ENCODE measurements at regions not wholly inside any gene's neighbourhood (a gene's known extent, or its start where the extent isn't known, plus 50 kb on each side); places are given as distances from the start of the nearest gene placed in this dataset.
"Not testable (repeated sequence)": the region's sequence is repeated elsewhere in the genome, so short reads cannot be mapped to it uniquely, and the experiment has no call there.

DNA sequence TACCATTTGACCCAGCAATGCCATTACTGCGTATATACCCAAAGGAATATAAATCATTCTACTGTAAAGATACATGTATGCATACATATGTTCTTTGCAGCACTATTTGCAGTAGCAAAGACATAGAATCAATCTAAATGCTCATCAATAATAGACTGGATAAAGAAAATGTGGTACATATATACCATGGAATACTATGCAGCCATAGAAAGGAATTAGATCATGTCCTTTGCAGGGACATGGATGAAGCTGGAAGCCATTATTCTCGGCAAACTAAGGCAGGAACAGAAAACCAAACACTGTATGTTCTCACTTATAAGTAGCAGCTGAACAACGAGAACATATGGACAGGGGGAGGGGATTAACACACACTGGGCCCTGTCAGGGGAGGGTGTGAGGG lies 54.8 kb upstream of the ZNF30 start:
- not testable (repeated sequence) for DNase-seq (ENCODE audit: low spot score)

DNA sequence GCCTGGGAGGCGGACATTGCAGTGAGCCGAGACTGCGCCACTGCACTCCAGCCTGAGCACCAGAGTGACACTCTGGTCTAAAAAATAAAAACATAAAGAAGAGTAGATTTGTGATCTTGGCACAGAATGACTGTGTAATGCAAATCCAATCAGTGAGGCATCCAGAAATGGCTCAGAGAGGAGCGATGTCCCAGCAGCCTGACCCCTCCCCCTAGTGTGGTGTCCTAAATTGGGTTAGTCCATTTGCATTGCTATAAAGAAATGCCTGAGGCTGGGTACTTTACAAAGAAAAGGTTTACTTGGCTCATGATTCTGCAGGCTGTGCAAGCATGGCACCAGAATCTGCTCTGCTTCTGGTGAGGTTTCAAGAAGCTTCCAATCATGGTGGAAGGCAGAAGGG lies 59.1 kb upstream of the ZNF30 start:
- DNase-seq (ENCODE audit: low spot score), result peak; percentile 76

DNA sequence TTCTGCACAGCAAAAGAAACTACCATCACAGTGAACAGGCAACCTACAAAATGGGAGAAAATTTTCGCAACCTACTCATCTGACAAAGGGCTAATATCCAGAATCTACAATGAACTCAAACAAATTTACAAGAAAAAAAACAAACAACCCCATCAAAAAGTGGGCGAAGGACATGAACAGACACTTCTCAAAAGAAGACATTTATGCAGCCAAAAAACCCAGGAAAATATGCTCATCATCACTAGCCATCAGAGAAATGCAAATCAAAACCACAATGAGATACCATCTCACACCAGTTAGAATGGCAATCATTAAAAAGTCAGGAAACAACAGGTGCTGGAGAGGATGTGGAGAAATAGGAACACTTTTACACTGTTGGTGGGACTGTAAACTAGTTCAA lies 61.5 kb upstream of the ZNF30 start:
- DNase-seq (ENCODE audit: low spot score), result not testable (repeated sequence)

DNA sequence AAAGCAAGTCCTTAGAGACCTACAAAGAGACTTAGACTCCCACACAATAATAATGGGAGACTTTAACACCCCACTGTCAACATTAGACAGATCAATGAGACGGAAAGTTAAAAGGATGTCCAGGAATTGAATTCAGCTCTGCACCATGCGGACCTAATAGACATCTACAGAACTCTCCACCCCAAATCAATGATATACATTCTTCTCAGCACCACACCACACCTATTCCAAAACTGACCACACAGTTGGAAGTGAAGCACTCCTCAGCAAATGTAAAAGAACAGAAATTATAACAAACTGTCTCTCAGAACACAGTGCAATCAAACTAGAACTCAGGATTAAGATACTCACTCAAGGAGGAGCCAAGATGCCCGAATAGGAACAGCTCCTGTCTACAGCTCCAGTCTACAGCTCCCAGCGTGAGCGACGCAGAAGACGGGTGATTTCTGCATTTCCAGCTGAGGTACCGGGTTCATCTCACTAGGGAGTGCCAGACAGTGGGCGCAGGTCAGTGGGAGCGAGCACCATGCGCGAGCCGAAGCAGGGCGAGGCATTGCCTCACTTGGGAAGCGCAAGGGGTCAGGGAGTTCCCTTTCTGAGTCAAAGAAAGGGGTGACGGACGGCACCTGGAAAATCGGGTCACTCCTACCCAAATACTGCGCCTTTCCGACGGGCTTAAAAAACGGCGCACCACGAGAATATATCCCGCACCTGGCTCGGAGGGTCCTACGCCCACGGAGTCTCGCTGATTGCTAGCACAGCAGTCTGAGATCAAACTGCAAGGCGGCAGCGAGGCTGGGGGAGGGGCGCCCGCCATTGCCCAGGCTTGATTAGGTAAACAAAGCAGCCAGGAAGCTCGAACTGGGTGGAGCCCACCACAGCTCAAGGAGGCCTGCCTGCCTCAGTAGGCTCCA lies 66.6 kb upstream of the ZNF30 start:
- not testable (repeated sequence) for DNase-seq (ENCODE audit: low spot score)

DNA sequence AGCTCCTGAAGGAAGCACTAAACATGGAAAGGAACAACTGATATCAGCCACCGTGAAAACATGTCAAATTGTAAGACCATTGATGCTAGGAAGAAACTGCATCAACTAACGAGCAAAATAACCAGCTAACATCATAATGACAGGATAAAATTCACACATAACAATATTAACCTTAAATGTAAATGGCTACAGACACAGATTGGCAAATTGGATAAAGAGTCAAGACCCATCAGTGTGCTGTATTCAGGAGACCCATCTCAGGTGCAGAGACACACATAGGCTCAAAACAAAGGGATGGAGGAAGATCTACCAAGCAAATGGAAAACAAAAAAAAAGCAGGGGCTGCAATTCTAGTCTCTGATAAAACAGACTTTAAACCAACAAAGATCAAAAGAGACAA lies 67.4 kb upstream of the ZNF30 start:
- DNase-seq (ENCODE audit: low spot score), result not testable (repeated sequence)

DNA sequence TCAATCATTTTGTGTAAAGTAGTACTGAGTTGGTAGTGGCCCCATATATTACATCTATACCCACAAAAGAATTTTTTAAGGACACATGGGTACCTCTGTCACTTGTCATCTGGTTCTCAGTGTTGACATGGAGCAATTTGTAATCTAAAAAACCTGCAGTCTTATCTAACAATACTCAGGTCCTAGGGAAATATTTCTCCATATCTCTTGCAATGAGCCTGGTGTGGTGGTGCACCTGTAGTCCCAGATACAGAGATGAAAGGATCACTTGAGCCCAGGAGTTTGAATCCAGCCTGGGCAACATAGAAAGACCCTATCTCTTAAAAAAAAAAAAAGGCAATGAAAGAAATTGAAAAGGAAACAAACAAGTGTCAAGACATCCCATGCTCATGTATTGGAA lies 70.7 kb upstream of the ZNF30 start:
- no peak for DNase-seq (ENCODE audit: low spot score)

DNA sequence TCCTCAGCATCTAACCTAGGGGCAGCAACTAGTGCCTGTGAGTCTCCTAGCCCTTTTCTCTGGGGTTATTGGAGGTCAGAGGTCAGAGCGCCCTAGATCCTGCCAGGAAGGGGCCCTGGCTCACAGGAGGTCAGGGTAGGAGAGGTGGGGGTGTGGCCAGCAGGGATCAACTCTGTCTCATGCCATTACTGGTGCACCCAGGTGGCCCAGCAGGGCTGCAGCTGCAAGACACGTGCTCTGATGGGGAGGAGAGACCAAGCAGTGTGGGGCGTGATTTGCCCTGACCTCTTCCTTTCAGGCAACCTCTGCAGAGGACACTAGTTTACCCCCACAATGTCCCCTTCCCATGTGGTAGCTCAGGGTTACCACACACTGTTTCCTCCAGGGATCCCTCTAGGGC lies 73.3 kb upstream of the ZNF30 start:
- no peak for DNase-seq (ENCODE audit: low spot score)

DNA sequence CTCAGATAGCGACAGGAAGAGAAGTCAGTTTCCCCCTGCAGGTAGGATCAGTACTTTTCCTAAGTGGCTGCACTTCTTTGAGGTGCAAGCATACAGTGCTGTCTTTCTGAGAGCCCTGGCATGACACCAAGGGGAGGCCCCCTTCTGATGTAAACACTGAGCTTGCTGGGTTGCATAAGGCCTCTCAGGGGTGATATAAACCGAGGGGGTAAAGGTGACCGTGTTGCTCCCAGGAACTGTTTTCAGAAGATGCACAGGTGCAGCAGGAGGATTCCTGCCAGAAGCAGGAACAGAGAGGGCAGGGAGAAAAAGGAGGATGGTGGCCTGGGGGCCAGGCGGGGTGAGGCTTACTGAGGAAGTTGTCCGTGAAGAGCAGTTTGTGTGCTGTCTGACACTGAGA lies 74.0 kb upstream of the ZNF30 start:
- no peak for DNase-seq (ENCODE audit: low spot score)

DNA sequence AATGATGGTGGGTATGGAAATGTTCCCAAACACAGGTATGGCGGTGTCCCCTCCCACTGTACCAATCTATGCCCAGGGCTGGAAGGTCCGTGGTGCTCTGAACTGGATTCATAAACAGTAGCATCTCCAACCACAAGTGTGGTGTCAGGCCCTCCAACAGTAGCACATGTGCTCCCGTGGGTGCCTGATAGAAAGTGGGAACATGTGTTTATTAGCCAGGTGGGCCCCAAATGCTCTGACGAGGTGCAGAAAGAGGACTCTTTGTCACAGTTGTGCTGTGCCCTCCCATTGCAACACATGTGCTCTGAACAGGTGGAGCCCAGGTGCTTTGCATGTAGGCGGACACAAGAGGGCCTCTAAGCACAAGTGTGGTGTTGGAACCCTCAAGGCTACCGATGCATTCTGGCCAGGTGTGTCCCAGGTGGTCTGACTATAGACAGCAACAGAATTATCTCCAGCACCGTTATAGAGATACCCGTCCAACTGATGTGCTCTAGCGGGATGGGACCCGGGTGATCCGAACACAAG lies 75.4 kb upstream of the ZNF30 start:
- no peak for DNase-seq (ENCODE audit: low spot score)

DNA sequence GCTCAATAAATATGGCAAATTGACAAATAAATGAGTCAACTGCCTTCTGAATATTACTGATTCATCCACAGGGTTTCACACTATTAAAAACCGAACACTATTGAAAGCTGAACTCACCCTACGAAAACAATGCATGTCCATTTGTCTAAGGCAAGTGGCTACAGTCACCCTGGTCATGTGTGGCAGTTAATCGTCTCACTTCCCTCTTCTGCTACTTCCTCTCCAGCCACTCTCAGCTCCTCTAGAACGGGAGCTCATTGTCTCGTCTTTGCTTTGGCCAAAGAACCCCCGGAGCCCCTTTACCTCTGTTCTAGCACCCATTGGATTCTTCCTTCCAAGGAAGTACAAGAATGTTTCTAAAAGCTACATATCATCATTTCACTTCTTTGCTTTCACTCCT lies 74.4 kb upstream of the ZNF599 start:
- DNase-seq (ENCODE audit: low spot score), result no peak

DNA sequence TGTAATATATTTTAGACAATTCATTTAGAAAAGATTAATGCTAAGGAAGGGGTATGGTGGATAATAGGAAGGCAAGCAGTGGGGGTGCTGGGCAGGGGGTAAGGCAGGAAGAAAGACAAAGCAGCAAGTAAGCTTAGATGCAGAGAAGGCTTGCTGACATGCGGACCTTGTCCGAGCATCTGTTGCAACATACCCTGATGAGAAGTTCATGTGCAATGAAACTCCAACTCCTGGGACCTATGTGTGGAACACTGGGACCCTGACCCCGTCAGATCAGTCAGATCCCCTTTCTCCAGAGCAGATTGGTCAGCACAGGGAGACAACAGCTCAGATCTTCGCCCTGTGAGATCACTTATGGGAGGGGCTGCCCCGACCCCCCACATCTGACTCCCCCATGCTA lies 71.3 kb upstream of the ZNF599 start:
- no peak for DNase-seq (ENCODE audit: low spot score)

DNA sequence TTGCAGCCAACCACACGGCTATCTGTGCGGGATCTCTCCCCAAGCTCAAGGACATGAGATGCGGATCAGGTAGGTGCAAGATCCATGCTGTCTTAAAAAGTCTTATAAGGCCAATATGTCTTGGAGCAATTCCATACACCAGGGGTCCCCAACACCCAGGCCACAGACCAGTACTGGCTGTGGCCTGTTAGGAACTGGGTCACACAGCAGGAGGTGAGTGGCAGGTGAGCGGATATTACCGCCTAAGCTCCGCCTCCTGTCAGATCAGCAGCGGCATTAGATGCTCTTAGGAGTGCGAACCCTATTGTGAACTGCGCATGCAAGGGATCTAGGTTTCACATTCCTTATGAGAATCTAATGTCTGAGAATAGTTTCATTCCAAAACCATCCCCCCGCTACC lies 68.8 kb upstream of the ZNF599 start:
- no peak for DNase-seq (ENCODE audit: low spot score)

DNA sequence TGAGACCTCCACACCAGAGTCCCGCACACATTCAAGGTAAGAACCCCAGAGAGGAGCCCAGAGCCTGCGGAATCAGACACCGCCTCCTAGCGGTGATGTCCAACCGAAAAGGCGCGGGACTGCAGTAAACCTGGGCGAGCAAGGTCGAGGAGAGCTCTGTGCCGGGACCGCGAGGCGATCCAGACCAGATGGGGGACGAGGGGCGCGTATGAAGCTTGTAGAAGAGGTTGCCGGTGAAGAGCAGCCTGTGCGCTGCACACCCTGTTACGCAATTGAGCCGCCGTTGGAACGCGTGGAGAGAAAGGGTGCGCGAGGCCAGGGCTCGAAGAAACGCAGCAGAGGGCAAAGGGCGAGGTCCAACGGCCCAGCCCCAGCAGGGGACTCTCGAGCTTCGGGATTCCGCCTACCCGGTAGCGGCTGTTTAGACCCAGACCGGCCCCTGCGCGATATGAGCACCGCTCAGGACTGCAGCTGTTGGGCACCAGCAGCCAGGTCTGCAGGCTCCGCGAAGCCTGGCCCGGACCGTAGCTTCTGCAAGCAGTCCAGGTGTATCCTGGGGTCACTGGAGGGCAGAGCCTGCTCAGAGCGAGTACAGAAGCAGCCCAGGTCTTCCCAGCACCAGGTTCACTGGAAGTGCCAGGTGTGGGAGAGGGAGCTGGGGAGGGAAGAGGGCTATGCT lies 65.9 kb upstream of the ZNF599 start:
- no peak for DNase-seq (ENCODE audit: low spot score)

DNA sequence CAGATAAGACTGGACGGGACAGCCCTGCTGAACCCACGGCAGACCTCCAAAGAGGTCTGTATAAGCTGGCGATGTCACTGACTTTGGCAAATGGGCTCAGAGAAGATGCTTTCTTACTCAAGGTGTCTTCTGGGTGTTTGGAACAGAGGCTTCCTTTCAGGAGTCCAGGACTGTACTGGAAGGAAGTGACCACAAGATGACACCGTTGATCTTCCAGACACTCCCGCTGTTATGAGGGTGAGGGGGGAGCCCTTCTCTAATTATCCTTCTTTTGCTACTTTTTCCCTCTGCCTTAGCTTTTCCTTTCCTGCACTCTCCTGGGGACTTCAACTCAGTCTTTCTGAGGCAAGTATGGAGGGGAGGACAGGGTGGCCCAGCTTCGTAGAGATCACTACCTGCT lies 65.2 kb upstream of the ZNF599 start:
- no peak for DNase-seq (ENCODE audit: low spot score)

DNA sequence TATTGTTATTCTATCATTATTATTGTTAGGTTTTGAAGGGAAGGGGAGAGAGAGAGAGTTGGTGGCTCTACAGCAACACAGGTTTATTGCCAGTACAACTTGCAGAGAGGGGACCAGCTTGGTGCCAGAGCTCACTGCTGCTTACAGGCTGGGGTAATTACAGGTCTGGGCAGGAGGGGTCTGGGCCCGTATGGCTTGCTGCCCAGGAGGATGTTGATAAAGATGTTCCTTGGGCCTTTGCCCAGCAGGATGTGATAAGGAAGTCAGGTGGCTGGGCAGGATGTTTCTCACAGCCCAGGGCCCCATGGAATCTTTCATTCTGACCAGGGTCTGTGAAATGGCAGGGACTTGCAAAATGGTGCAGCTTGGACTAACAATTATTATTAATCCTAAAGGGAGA lies 64.2 kb upstream of the ZNF599 start:
- no peak for DNase-seq (ENCODE audit: low spot score)

DNA sequence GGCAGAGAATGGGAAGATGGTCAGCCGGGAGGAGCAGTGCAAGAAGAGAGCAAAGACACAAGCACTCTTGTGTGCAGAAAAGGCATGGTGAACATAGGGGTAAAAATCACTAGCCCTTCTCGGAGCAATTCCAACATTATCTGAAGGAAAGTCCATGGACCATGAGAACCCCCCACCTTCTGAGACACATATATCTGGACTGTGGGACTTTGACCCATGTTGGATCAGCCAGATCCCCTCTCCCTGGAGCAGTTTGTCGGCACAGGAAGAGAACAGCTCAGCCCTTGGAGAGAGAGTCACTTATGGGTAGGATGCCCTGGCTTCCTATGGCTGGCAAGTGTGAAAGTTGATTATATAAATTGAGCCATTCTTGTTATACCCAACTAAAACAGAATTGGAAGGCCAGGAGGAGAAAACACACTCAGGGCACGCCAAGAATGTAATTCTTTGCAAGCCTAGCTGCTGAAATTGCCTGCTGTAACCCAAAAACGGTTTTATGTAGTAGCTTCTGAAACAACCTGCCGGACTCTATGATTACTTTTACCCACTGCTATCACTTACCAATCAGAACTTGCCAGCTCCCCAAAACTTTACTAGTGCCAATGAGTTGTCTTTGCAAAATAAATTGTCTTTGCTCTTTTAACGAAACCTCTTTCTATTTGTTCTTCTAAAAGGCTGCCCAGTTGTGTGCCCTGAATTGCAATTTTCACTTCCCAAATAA lies 62.8 kb upstream of the ZNF599 start:
- no peak for DNase-seq (ENCODE audit: low spot score)

DNA sequence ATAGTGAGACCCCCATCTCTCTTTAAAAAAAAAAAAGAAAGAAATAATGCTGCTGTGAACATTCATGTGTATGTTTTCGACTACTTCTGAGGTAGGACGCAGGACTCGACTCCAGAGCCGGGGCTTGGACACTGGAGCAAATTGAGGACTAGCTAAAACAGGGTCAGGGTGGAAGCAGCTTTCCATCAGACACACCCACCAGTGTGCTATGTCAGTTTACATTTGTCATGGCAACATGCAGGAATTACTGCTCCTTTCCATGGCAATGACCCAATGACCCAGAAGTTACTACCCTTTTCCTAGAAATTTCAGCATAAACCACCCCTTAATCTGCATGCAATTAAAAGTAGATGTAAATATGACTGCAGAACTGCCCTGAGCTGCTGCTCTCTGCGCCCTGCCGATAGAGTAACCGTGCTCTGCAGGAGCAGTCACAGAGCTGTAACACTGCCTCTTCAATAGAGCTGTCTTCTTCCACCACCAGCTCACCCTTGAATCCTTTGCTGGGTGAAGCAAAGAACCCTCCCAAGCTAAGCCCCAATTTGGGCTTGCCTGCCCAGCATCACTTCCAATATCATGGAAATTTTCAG lies 61.6 kb upstream of the ZNF599 start:
- no peak for DNase-seq (ENCODE audit: low spot score)

DNA sequence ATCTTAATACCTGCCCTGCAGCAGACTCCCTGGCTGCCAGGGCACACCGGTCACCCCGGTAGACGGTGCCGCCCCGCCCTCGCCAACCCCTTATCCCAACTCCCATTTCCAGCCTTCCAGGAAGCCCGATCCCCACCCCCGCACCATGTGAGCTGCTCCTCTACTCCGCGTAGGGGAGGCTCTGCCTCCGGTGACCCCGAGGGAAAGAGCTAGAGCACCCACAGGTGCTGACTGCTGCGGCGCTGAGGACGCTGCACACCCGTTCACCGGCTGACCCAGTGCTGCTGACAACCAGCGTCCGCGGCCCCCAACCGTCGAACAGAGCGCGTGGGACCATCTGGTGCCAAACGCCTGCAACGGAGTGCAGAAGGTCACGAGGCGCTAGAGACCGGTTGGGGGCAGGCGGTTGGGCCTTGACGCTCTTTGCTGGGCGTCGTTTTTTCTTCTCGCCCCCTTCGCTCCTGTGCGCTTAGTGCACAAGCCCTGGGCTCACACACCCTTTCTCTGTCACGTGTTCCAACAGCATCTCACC lies 59.6 kb upstream of the ZNF599 start:
- no peak for DNase-seq (ENCODE audit: low spot score)

DNA sequence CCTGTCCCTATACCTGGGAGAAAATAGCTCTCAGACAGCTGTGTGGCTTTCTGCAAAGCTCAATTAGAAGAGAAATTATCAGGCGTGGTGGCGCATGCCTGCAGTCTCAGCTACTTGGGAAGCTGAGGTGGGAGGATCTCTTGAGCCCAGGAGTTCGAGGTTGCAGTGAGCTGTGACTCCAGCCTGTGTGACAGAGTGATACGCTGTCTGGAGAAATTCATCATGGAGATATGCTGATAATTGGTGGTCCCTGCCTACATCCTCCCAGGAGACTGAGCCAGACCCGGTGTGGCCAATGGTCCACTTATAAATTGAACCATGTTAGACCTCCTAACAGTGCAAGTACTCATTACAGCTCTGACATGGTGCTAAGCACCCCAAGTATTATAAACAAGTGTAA lies 58.7 kb upstream of the ZNF599 start:
- DNase-seq (ENCODE audit: low spot score), result no peak

DNA sequence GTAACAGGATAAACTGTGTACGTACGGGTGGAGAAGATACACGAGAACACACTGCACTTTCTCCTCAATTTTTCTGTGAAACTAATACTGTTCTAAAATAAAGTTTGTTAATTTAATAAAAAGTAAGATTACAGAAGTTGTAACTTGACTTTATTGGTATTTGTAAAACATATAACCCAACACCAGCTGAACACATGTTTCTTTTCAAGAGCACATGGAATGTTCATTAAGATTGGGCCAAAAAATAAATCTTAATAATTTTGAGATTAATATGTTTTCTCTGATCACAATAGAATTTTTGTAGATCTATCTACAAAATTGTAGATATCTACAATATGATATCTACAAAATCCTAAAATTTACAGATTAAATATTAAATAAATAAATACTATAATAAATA lies 55.1 kb upstream of the ZNF599 start:
- DNase-seq (ENCODE audit: low spot score), result no peak

DNA sequence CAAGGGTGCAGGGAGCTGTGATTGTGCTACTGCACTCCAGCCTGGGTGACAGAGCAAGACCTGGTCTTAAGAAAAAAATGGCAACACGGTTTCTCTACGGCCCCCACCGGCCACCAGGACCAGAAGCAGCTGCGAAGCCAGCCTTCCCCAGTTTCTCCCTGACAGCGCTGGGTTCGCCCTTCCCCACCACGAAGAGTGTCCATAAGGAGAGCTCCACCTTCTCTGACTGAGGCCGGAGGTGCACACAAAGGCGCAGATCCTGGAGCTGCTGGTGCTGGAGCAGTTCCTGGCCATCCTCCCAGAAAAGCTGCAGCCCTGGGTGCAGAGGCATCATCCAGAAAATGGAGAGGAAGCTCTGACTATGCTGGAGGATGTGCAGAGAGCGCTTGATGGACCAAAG lies 52.2 kb upstream of the ZNF599 start:
- DNase-seq (ENCODE audit: low spot score), result no peak

DNA sequence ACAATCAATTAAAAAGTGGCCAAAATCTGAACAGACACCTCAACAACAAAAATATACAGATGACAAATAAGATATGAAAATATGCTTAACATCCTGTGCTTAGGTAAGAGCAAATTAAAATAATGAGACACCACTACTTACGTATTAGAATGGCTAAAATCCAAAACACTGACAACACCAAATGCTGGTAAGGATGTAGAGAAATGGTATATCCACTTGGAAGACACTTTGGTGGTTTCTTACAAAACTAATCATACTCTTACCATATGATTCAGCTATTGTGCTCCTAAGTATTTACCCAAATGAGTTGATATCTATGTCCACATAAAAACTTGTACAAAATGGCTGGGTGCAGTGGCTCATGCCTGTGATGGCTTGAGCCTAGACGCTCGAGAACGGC lies 51.7 kb upstream of the ZNF599 start:
- DNase-seq (ENCODE audit: low spot score), result no peak
